GM23248 (cell line): ENCODE measurements at regions not wholly inside any gene's neighbourhood (a gene's known extent, or its start where the extent isn't known, plus 50 kb on each side); places are given as distances from the start of the nearest gene placed in this dataset.

Source experiments
- EZH2 ChIP-seq: fragments of 200-600 bp; sonication (generic); IDR thresholded peaks from 2 replicates; pipeline ENCODE4 v1.6.1; 2018; ENCODE audit warnings: antibody characterized with exemption, mild to moderate bottlenecking; ENCODE audit not compliant: insufficient read depth, poor library complexity, severe bottlenecking
- EZH2phosphoT487 ChIP-seq: fragments of 200-600 bp; sonication (generic); IDR thresholded peaks from 2 replicates; pipeline ENCODE4 v1.6.1; 2018; ENCODE audit warnings: antibody characterized with exemption, moderate library complexity, mild to moderate bottlenecking, low read depth; ENCODE audit not compliant: insufficient read depth

DNA sequence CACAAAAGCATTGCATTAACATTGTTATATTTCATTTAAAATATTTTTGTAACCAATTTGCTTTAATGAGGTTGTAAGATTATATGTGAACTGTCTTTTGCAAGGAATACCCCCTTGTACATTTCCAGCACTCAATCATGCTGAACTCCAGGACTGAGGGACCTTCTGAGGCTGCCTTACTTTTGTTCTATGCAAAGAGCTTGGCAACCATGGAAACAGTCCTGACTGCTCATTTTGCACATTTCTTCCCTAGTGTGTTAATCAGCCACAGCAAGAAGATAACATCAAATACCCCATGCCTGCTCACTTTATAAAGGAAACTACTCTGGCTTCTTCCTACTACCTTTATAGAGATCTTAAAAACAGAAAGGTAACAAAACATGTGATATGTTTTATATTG is 355.6 kb upstream of the IZUMO3 start:
- TF ChIP-seq EZH2phosphoT487 = no peak
- no peak for TF ChIP-seq EZH2
